Natural killer cell (primary cell): ENCODE measurements at regions not wholly inside any gene's neighbourhood (a gene's known extent, or its start where the extent isn't known, plus 50 kb on each side); places are given as distances from the start of the nearest gene placed in this dataset.

Source experiments
- ATAC-seq, 3 donors: fragments of 150-1000 bp in 2 of 3; fragments of 200-7000 bp in 1 of 3; cut with Tn5 transposase; 1 replicate in 1 of 3; 2 replicates in 2 of 3; pipeline ENCODE4 v1.10.0; 2021; ENCODE audit warnings: mild to moderate bottlenecking in 2 of 3, moderate library complexity in 2 of 3
- DNase-seq, 2 donors: peaks; one replicate each; pipeline versions ENCODE4 v3.0.0 to v3.0.0-alpha.2; 2013 to 2021; ENCODE audit warnings: mixed read lengths in 1 of 2
- H3K27ac ChIP-seq: one replicate; pipeline ENCODE4 v1.5.1; 2013; ENCODE audit warnings: mild to moderate bottlenecking, low read length
- H3K27me3 ChIP-seq: one replicate; pipeline ENCODE4 v1.6.1; 2013; ENCODE audit warnings: low read length; ENCODE audit not compliant: control insufficient read depth, insufficient read depth
- H3K36me3 ChIP-seq: one replicate; pipeline ENCODE4 v1.6.1; 2013; ENCODE audit warnings: low read length; ENCODE audit not compliant: control insufficient read depth, insufficient read depth
- H3K4me1 ChIP-seq: one replicate; pipeline ENCODE4 v1.6.1; 2013; ENCODE audit warnings: low read length; ENCODE audit not compliant: control insufficient read depth, insufficient read depth
- H3K4me3 ChIP-seq: one replicate; pipeline ENCODE4 v1.5.1; 2013; ENCODE audit warnings: low read length
- H3K9me3 ChIP-seq: one replicate; pipeline ENCODE4 v1.6.1; 2013; ENCODE audit warnings: low read length; ENCODE audit not compliant: control insufficient read depth, insufficient read depth
- H3K27ac Mint-ChIP-seq, 2 donors: one replicate each; pipeline ENCODE4 v1.8.0; 2022; ENCODE audit warnings: mild to moderate bottlenecking in 2 of 2, mixed read lengths in 2 of 2, moderate library complexity in 1 of 2
- H3K27me3 Mint-ChIP-seq, 2 donors: one replicate each; pipeline ENCODE4 v1.8.0; 2022; ENCODE audit warnings: low read depth in 2 of 2, mixed read lengths in 2 of 2
- H3K36me3 Mint-ChIP-seq: one replicate; pipeline ENCODE4 v1.8.0; 2022; ENCODE audit warnings: mixed read lengths
- H3K4me1 Mint-ChIP-seq, 2 donors: one replicate each; pipeline ENCODE4 v1.8.0; 2022; ENCODE audit warnings: mixed read lengths in 2 of 2
- H3K4me3 Mint-ChIP-seq: one replicate; pipeline ENCODE4 v1.8.0; 2022; ENCODE audit warnings: mild to moderate bottlenecking, moderate library complexity, mixed read lengths
- H3K9me3 Mint-ChIP-seq, 2 donors: one replicate each; pipeline ENCODE4 v1.8.0; 2022; ENCODE audit warnings: mixed read lengths in 2 of 2
- CTCF ChIP-seq: fragments of 200-600 bp; IDR thresholded peaks from one replicate; pipeline ENCODE4 v1.8.0; 2022; ENCODE audit warnings: antibody characterized with exemption
- WGBS: methylation state at CpG from one replicate; pipeline ENCODE4 v1.1.7; 2013; ENCODE audit warnings: missing lambda C conversion rate; ENCODE audit not compliant: insufficient coverage; 5-methylcytosine and 5-hydroxymethylcytosine counted together
- intact Hi-C: fragments of 100-400 bp; cut with micrococcal nuclease; formaldehyde crosslinking; loops from one replicate; pipeline ENCODE4 v1.14.2; 2022

- H3K36me3 ChIP-seq: no peaks in the 10 kb centered on the region
- no peak for DNase-seq
- Mint-ChIP-seq H3K27ac (peak overlapping the region; percentile 48 to 78), H3K4me3 (peak overlapping the region; percentile 43), H3K4me1 (peaks cover 60 to 75% of the 10 kb centered on the region in 2 donors), H3K36me3 (no peaks in the 10 kb centered on the region), H3K9me3 (no peaks in the 10 kb centered on the region), H3K27me3 (no peaks in the 10 kb centered on the region)
- H3K9me3 ChIP-seq: no peaks in the 10 kb centered on the region
- peak overlapping the region; percentile 8 for H3K27ac ChIP-seq
- TF ChIP-seq CTCF: no peak
- intact Hi-C loops: loop anchor here (2.0 kb wide), 1 partner anchor 29 kb away; a partner anchor contains a TSS
- no peak for ATAC-seq
- no peak overlapping the region for H3K4me3 ChIP-seq
- H3K4me1 ChIP-seq: peaks cover 9% of the 10 kb centered on the region
- H3K27me3 ChIP-seq: no peaks in the 10 kb centered on the region
Measured at GRCh38 chr18:46204143-46204542, 100.0 kb downstream of the HAUS1 start.

GRCh38 chr18:46207985-46208384, 103.8 kb downstream of the HAUS1 start:
- peaks cover 12% of the 10 kb centered on the region for H3K4me1 ChIP-seq
- H3K27me3 ChIP-seq: no peaks in the 10 kb centered on the region
- Mint-ChIP-seq H3K4me3 (no peak overlapping the region), H3K27ac (peak overlapping the region; percentile 37 to 52), H3K36me3 (no peaks in the 10 kb centered on the region), H3K4me1 (peaks cover 71 to 75% of the 10 kb centered on the region in 2 donors), H3K9me3 (no peaks in the 10 kb centered on the region), H3K27me3 (no peaks in the 10 kb centered on the region)
- TF ChIP-seq CTCF: no peak
- intact Hi-C loops: no loop called here
- no CpG with 5 or more reads among the region's 1 CpG for WGBS
- H3K4me3 ChIP-seq: no peak overlapping the region
- H3K9me3 ChIP-seq: no peaks in the 10 kb centered on the region
- DNase-seq (no peak), ATAC-seq (no peak)
- H3K36me3 ChIP-seq: no peaks in the 10 kb centered on the region
- no peak overlapping the region for H3K27ac ChIP-seq

- Histone ChIP-seq H3K4me1 (peaks cover 16% of the 10 kb centered on the region), H3K4me3 (no peak overlapping the region), H3K9me3 (no peaks in the 10 kb centered on the region), H3K27me3 (no peaks in the 10 kb centered on the region), H3K36me3 (no peaks in the 10 kb centered on the region), H3K27ac (no peak overlapping the region)
- intact Hi-C loops: no loop called here
- Mint-ChIP-seq H3K4me1 (peaks cover 70 to 73% of the 10 kb centered on the region in 2 donors), H3K9me3 (no peaks in the 10 kb centered on the region), H3K4me3 (no peak overlapping the region), H3K36me3 (no peaks in the 10 kb centered on the region), H3K27ac (peak overlapping the region; percentile 20 to 25), H3K27me3 (no peaks in the 10 kb centered on the region)
- ATAC-seq: no peak
- DNase-seq: no peak
- TF ChIP-seq CTCF: no peak
Measured at GRCh38 chr18:46209161-46209560, 105.0 kb downstream of the HAUS1 start.

GRCh38 chr18:46211816-46212215, 107.6 kb downstream of the HAUS1 start:
- Mint-ChIP-seq H3K4me3 (peak overlapping the region; percentile 47), H3K36me3 (peaks cover 9% of the 10 kb centered on the region), H3K27ac (peak overlapping the region; percentile 50 to 80), H3K27me3 (no peaks in the 10 kb centered on the region), H3K9me3 (no peaks in the 10 kb centered on the region), H3K4me1 (peaks cover 60 to 65% of the 10 kb centered on the region in 2 donors)
- ATAC-seq (peak in 2 of 3 donors; percentile 50 to 72), DNase-seq (peak in 1 of 2 donors; percentile 56)
- Histone ChIP-seq H3K9me3 (no peaks in the 10 kb centered on the region), H3K4me1 (peaks cover 12% of the 10 kb centered on the region), H3K27me3 (no peaks in the 10 kb centered on the region), H3K4me3 (no peak overlapping the region), H3K36me3 (peaks cover 11% of the 10 kb centered on the region), H3K27ac (peak overlapping the region; percentile 3)
- TF ChIP-seq CTCF: no peak
- no CpG with 5 or more reads among the region's 1 CpG for WGBS
- intact Hi-C loops: loop anchor here (5.0 kb wide), 1 partner anchor 40 kb away; no protein-coding TSS in a partner anchor
